ENCODE measurements at regions not wholly inside any gene's neighbourhood (a gene's known extent, or its start where the extent isn't known, plus 50 kb on each side); places are given as distances from the start of the nearest gene placed in this dataset.

DNA sequence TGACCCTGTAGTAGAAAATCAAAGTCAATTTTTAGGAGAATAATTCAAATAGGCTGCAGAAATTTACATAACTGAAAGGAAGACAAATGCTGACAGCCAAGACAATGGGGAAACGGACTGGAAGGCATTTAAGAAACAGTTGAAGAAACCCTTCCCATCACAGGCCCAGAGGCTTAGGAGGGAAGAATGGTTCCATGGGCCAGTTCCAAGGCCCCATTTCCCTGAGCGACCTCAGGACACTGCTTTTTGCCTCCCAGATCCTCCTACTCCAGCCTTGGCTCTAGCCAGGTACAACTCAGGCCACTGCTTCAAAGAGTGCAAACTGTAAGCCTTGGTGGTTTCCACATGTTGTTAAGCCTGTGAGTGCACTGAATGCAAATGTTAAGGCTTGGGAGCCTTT is 184.1 kb upstream of the SGCD start:
- Histone ChIP-seq H3K9me2 (ENCODE audit: insufficient read depth) (no peaks in the 10 kb centered on the region), H3K79me2 (ENCODE audit: insufficient read depth, low read length) (no peaks in the 10 kb centered on the region), H3K9me3 (ENCODE audit: control insufficient read depth in 1 of 2, insufficient read depth in 1 of 2, low read depth in 1 of 2, low read length in 2 of 2) (peaks cover 4 to 18% of the 10 kb centered on the region in 2 experiments; a peak in 2 of 4 replicates), H4K20me1 (ENCODE audit: insufficient read depth) (no peaks in the 10 kb centered on the region), H3K27me3 (ENCODE audit: insufficient read depth, low read length) (no peaks in the 10 kb centered on the region), H3K9ac (ENCODE audit: low read length) (no peak overlapping the region), H2AFZ (ENCODE audit: low read depth, low read length, poor library complexity, severe bottlenecking) (no peak overlapping the region), H3K4me1 (ENCODE audit: control insufficient read depth in 1 of 2, insufficient read depth in 2 of 2, low read length in 2 of 2) (no peaks in the 10 kb centered on the region), H3K36me3 (ENCODE audit: control insufficient read depth in 1 of 2, insufficient read depth in 2 of 2, low read length in 2 of 2) (no peaks in the 10 kb centered on the region), H3K4me2 (ENCODE audit: low read length) (no peak overlapping the region), H3K27ac (ENCODE audit: low read depth, low read length) (no peak overlapping the region), H3K4me3 (replicated peaks in 1 of 2; ENCODE audit: low read depth in 1 of 2, low read length in 2 of 2) (no peak overlapping the region)
- BruUV-seq (replicated peaks): no TSS peak
- ATAC-seq (no peak), DNase-seq (ENCODE audit: low read depth, low spot score) (no peak)
- CTCF ChIA-PET: no interaction called here
- POLR2A ChIA-PET: no interaction called here
- RAD21 ChIA-PET (ENCODE audit: low non-redundant PET in 1 of 2, low total read pairs in 2 of 2, uncharacterized antibody in 2 of 2, unreplicated experiment in 2 of 2): no interaction called here
- TF ChIP-seq REST (IDR thresholded peaks at IDR 0.05; ENCODE audit: low read depth): no peak
- no peak for TF ChIP-seq EZH2phosphoT487 (IDR thresholded peaks at IDR 0.05; ENCODE audit: borderline replicate concordance)
- no peak for TF ChIP-seq FOSL1 (IDR thresholded peaks at IDR 0.05; ENCODE audit: low read depth)
- TF ChIP-seq, protein P1, sequence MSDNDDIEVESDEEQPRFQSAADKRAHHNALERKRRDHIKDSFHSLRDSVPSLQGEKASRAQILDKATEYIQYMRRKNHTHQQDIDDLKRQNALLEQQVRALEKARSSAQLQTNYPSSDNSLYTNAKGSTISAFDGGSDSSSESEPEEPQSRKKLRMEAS (IDR thresholded peaks at IDR 0.05): no peak
- no peak for TF ChIP-seq CEBPB (IDR thresholded peaks at IDR 0.05; ENCODE audit: low read depth)
- no peak for TF ChIP-seq ZNF274 (IDR thresholded peaks at IDR 0.05; ENCODE audit: low read depth, low read length)
- no peak for TF ChIP-seq EGR1 (IDR thresholded peaks at IDR 0.05; ENCODE audit: low read depth)
- TF ChIP-seq, protein P2, sequence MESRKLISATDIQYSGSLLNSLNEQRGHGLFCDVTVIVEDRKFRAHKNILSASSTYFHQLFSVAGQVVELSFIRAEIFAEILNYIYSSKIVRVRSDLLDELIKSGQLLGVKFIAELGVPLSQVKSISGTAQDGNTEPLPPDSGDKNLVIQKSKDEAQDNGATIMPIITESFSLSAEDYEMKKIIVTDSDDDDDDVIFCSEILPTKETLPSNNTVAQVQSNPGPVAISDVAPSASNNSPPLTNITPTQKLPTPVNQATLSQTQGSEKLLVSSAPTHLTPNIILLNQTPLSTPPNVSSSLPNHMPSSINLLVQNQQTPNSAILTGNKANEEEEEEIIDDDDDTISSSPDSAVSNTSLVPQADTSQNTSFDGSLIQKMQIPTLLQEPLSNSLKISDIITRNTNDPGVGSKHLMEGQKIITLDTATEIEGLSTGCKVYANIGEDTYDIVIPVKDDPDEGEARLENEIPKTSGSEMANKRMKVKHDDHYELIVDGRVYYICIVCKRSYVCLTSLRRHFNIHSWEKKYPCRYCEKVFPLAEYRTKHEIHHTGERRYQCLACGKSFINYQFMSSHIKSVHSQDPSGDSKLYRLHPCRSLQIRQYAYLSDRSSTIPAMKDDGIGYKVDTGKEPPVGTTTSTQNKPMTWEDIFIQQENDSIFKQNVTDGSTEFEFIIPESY (IDR thresholded peaks at IDR 0.05; ENCODE audit: extremely low read depth, insufficient replicate concordance, low read length): no peak
- TF ChIP-seq SRF (IDR thresholded peaks at IDR 0.05; ENCODE audit: low read depth): no peak
- TF ChIP-seq, protein P3, sequence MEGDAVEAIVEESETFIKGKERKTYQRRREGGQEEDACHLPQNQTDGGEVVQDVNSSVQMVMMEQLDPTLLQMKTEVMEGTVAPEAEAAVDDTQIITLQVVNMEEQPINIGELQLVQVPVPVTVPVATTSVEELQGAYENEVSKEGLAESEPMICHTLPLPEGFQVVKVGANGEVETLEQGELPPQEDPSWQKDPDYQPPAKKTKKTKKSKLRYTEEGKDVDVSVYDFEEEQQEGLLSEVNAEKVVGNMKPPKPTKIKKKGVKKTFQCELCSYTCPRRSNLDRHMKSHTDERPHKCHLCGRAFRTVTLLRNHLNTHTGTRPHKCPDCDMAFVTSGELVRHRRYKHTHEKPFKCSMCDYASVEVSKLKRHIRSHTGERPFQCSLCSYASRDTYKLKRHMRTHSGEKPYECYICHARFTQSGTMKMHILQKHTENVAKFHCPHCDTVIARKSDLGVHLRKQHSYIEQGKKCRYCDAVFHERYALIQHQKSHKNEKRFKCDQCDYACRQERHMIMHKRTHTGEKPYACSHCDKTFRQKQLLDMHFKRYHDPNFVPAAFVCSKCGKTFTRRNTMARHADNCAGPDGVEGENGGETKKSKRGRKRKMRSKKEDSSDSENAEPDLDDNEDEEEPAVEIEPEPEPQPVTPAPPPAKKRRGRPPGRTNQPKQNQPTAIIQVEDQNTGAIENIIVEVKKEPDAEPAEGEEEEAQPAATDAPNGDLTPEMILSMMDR (IDR thresholded peaks at IDR 0.05 in 2 of 3, conservative IDR thresholded peaks at IDR 0.05 in 1 of 3; ENCODE audit: borderline replicate concordance in 1 of 3, insufficient read depth in 1 of 3, low read depth in 2 of 3, low read length in 2 of 3): no peak
- no peak for TF ChIP-seq YY1 (IDR thresholded peaks at IDR 0.05; ENCODE audit: extremely low read depth, insufficient replicate concordance, low read depth, low read length)
- intact Hi-C loops (cut with micrococcal nuclease): no loop called here
